Psoas muscle (tissue), 7 donors: ENCODE measurements at regions not wholly inside any gene's neighbourhood (a gene's known extent, or its start where the extent isn't known, plus 50 kb on each side); places are given as distances from the start of the nearest gene placed in this dataset.
"Not testable (repeated sequence)": the region's sequence is repeated elsewhere in the genome, so short reads cannot be mapped to it uniquely, and the experiment has no call there.

Experiments used
- ATAC-seq, 4 donors: fragments of 200-7000 bp; cut with Tn5 transposase; one replicate each; pipeline ENCODE4 v1.9.1; 2020; ENCODE audit warnings: moderate library complexity in 3 of 4, mild to moderate bottlenecking in 2 of 4
- DNase-seq, 2 donors: peaks; one replicate each; pipeline ENCODE4 v3.0.0-alpha.2; 2020
- H3K27ac ChIP-seq: fragments of 200-600 bp; one replicate; pipeline ENCODE4 v1.8.0; 2022
- H3K27me3 ChIP-seq, 3 donors: fragments of 200-600 bp in 1 of 3; one replicate each; pipeline versions ENCODE4 v1.6.1 to v1.8.0; 2013 to 2022; ENCODE audit warnings: low read length in 2 of 3, mild to moderate bottlenecking in 2 of 3, moderate library complexity in 1 of 3; ENCODE audit not compliant: insufficient read depth in 3 of 3
- H3K36me3 ChIP-seq, 2 donors: fragments of 200-600 bp in 1 of 2; one replicate each; pipeline versions ENCODE4 v1.6.1 to v1.8.0; 2013 to 2022; ENCODE audit warnings: low read depth in 1 of 2, mild to moderate bottlenecking in 1 of 2, moderate library complexity in 1 of 2; ENCODE audit not compliant: insufficient read depth in 1 of 2
- H3K4me1 ChIP-seq: fragments of 200-600 bp; one replicate; pipeline ENCODE4 v1.8.0; 2022
- H3K4me3 ChIP-seq: fragments of 200-600 bp; one replicate; pipeline ENCODE4 v1.8.0; 2022; ENCODE audit warnings: mild to moderate bottlenecking
- H3K9me3 ChIP-seq: fragments of 200-600 bp; one replicate; pipeline ENCODE4 v1.8.0; 2022
- CTCF ChIP-seq: fragments of 200-600 bp; IDR thresholded peaks from one replicate; pipeline ENCODE4 v1.8.0; 2022; ENCODE audit warnings: antibody characterized with exemption
- WGBS, 3 donors: extraction: QIAGEN DNeasy Blood & Tissue Kit; methylation state at CpG; one replicate each; pipeline versions ENCODE4 v1.1.6 to v1.1.7; 2013; 5-methylcytosine and 5-hydroxymethylcytosine counted together
- intact Hi-C, 2 donors: fragments of 100-400 bp; cut with DNase I; formaldehyde crosslinking; loops; one replicate each; pipeline versions ENCODE4 v1.11.0 to v1.14.2; 2022
- donor health status: healthy with polysubstance abuse.
- donor health status: DM: no; HTN: no; CAD: no; lungs with moderate emphysema.
- donor health status: Bipolar disorder and iron deficiency.
- donor health status: healthy.
- donor health status: DM: yes; HTN: yes; CAD: no.
- donor health status: DM: no; HTN: no; CAD: no.
- donor health status: DM: yes; HTN: yes; CAD: no.

- Histone ChIP-seq H3K9me3 (no peaks in the 10 kb centered on the region), H3K27ac (no peak overlapping the region), H3K4me1 (no peaks in the 10 kb centered on the region), H3K27me3 (no peaks in the 10 kb centered on the region), H3K36me3 (no peaks in the 10 kb centered on the region), H3K4me3 (no peak overlapping the region)
- intact Hi-C loops, result no loop called here
- no peak for TF ChIP-seq CTCF
- ATAC-seq (no peak), DNase-seq (no peak)
Observed at GRCh38 chr10:109067031-109067430, 856.3 kb downstream of the XPNPEP1 start.

- Histone ChIP-seq H3K27ac (no peak overlapping the region), H3K4me3 (no peak overlapping the region), H3K27me3 (no peaks in the 10 kb centered on the region), H3K9me3 (no peaks in the 10 kb centered on the region), H3K4me1 (no peaks in the 10 kb centered on the region), H3K36me3 (no peaks in the 10 kb centered on the region)
- ATAC-seq, result no peak
- intact Hi-C loops, result no loop called here
- DNase-seq, result no peak
- WGBS, 3 donors, result 76 to 82% (median 81%) methylated on average over 2 of the region's 2 CpGs
- TF ChIP-seq CTCF, result no peak
Observed at GRCh38 chr10:109065821-109066220, 857.5 kb downstream of the XPNPEP1 start.

GRCh38 chr10:109062371-109062770 is 860.9 kb downstream of the XPNPEP1 start:
- Histone ChIP-seq H3K9me3 (no peaks in the 10 kb centered on the region), H3K27ac (no peak overlapping the region), H3K36me3 (no peaks in the 10 kb centered on the region), H3K4me3 (no peak overlapping the region), H3K27me3 (no peaks in the 10 kb centered on the region), H3K4me1 (no peaks in the 10 kb centered on the region)
- DNase-seq (no peak), ATAC-seq (no peak)
- intact Hi-C loops, result no loop called here
- TF ChIP-seq CTCF, result no peak

- Histone ChIP-seq H3K4me1 (no peaks in the 10 kb centered on the region), H3K4me3 (no peak overlapping the region), H3K9me3 (no peaks in the 10 kb centered on the region), H3K36me3 (no peaks in the 10 kb centered on the region), H3K27ac (no peak overlapping the region), H3K27me3 (no peaks in the 10 kb centered on the region)
- intact Hi-C loops, result no loop called here
- TF ChIP-seq CTCF, result no peak
- no peak for DNase-seq
- ATAC-seq, result no peak
- 72 to 81% (median 75%) methylated on average over 2 of the region's 2 CpGs for WGBS, 3 donors
Observed at GRCh38 chr10:109055243-109055642, 868.1 kb downstream of the XPNPEP1 start.

GRCh38 chr10:109047856-109048255 is 875.5 kb downstream of the XPNPEP1 start:
- DNase-seq (no peak), ATAC-seq (no peak)
- intact Hi-C loops, result no loop called here
- no peak overlapping the region for H3K4me3 ChIP-seq
- no peak for TF ChIP-seq CTCF
- H3K4me1 ChIP-seq, result no peaks in the 10 kb centered on the region
- WGBS, 3 donors, result 90 to 93% (median 92%) methylated on average over 12 of the region's 12 CpGs
- H3K27me3 ChIP-seq, result no peaks in the 10 kb centered on the region
- no peaks in the 10 kb centered on the region for H3K9me3 ChIP-seq
- no peak overlapping the region for H3K27ac ChIP-seq
- H3K36me3 ChIP-seq, result no peaks in the 10 kb centered on the region

- DNase-seq, H3K4me1 ChIP-seq, intact Hi-C loops, H3K27ac ChIP-seq, H3K36me3 ChIP-seq, H3K9me3 ChIP-seq, ATAC-seq, H3K4me3 ChIP-seq, H3K27me3 ChIP-seq: not testable (repeated sequence)
- whole genome bisulfite sequencing, 3 donors, result 65 to 71% (median 70%) methylated on average over 2 of the region's 2 CpGs
Observed at GRCh38 chr10:109046427-109046826, 876.9 kb downstream of the XPNPEP1 start.
